HG03457 (cell line): ENCODE measurements at regions not wholly inside any gene's neighbourhood (a gene's known extent, or its start where the extent isn't known, plus 50 kb on each side); places are given as distances from the start of the nearest gene placed in this dataset.
"Not testable (repeated sequence)": the region's sequence is repeated elsewhere in the genome, so short reads cannot be mapped to it uniquely, and the experiment has no call there.

Source experiments
- ATAC-seq: cut with Tn5 transposase; IDR thresholded peaks from one replicate; pipeline ENCODE4 v1.9.1; 2021; ENCODE audit warnings: moderate number of reproducible peaks; ENCODE audit not compliant: unreplicated experiment

DNA sequence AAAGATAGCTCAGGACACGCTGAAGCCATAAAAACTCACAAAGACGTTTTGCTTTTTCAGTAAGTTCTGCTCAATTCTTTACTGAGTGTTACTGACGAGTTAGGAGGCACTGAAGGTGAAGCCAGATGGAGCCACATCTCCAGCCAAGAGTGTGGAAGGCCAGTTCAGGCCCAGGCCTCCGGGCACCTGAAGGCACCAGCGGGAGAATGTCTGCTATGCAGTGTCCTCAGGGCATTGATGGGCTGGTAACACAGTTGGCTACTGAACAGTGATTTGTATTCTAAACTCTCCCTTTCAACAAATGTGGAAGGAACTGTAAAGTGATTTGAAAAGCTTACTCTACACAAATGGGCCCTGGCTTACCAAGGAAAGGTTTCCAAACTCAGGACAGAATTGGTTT, 64.8 kb upstream of the SVIL start:
- ATAC-seq, result no peak

GRCh38 chr10:29698773-29699490, 64.2 kb upstream of the SVIL start:
- no peak for ATAC-seq

DNA sequence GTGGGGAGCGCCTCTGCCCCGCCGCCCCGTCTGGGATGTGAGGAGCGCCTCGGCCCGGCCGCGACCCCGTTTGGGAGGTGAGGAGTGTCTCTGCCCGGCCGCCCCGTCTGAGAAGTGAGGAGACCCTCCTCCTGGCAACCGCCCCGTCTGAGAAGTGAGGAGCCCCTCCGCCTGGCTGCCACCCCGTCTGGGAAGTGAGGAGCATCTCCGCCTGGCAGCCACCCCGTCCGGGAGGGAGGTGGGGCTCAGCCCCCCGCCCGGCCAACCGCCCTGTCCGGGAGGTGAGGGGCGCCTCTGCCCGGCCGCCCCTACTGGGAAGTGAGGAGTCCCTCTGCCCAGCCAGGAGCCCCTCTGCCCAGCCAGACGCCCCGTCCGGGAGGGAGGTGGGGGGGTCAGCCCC, 61.8 kb upstream of the SVIL start:
- ATAC-seq, result not testable (repeated sequence)

GRCh38 chr10:29694121-29694520, 59.4 kb upstream of the SVIL start:
- ATAC-seq, result no peak

- no peak for ATAC-seq
Measured at GRCh38 chr10:29692121-29692539, 57.4 kb upstream of the SVIL start.

- ATAC-seq, result no peak
Measured at GRCh38 chr10:29691564-29692072, 56.8 kb upstream of the SVIL start.

DNA sequence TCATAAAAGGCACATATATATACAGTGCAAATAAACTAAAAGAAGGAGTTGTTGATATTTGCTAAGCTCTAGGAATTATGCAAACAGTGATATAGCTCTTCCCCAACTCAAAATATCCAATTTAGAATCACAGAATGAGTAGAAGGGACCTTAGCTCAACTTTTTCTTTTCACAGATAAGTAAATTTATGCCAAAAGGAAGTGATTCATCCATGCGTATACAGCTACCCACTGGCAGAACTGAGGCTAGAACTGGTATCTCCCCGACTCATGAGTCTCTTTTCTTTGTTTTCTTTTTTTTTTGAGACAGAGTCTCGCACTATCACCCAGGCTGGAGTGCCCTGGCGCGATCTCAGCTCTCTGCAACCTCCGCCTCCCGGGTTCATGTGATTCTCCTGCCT, 54.2 kb upstream of the SVIL start:
- no peak for ATAC-seq

DNA sequence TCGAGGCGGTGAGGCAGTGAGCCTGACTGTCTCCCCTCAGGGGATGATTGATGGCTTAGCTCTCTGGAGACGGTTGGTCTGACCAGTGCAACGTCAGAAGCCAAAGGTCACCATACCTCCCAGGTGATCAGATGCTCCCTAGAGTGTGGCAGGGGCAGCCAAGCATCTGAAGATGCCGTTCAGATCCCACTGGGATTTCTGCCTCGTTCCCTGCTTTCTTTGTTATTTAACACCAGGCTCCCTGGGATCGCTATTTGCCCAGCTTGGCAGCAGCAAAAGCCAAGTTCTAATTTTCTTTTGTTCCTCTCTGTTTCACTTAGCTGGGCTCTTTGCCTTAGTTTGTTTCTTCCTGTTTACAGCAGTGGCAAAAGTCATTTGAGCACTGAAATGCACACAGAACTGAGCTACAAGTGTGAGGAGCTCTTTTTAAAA, 53.5 kb upstream of the SVIL start:
- ATAC-seq, result no peak

GRCh38 chr10:29687421-29688164, 52.8 kb upstream of the SVIL start:
- ATAC-seq, result no peak

DNA sequence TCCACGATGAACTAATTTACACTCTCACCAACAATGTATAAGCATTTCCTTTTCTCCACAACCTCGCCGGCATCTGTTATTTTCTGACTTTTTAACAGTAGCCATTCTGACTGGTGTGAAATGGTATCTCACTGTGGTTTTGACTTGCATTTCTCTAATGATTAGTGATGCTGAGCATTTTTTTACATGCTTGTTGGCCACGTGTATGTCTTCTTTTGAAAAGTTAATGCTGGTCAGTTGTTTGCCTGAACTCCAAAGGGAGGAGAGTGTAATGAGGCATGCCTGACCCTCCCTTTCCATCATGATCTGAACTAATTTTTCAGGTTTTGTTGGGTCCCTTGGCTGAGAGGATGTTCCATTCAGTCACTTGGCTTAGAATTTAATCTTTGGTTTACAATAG, 50.7 kb upstream of the SVIL start:
- ATAC-seq, result no peak
